Mesothelial cell of epicardium (in vitro differentiated cells): ENCODE measurements at regions not wholly inside any gene's neighbourhood (a gene's known extent, or its start where the extent isn't known, plus 50 kb on each side); places are given as distances from the start of the nearest gene placed in this dataset.
A peak's percentile ranks its signal among the peaks of the same experiment; 100 is the strongest.

Experiments used
- DNase-seq, 2 experiments: peaks; one replicate each; pipeline ENCODE4 v3.0.0; 2021; ENCODE audit warnings: low spot score in 2 of 2; ENCODE audit not compliant: unreplicated experiment in 2 of 2
- H3K27ac Mint-ChIP-seq: 2 replicates; pipeline ENCODE4 v1.8.0; 2021; ENCODE audit warnings: mixed read lengths
- H3K27me3 Mint-ChIP-seq: 2 replicates; pipeline ENCODE4 v1.8.0; 2021; ENCODE audit warnings: low read depth, mixed read lengths
- H3K36me3 Mint-ChIP-seq: 2 replicates; pipeline ENCODE4 v1.8.0; 2021; ENCODE audit warnings: mixed read lengths
- H3K4me1 Mint-ChIP-seq: 2 replicates; pipeline ENCODE4 v1.8.0; 2021; ENCODE audit warnings: mixed read lengths
- H3K4me3 Mint-ChIP-seq: 2 replicates; pipeline ENCODE4 v1.8.0; 2021; ENCODE audit warnings: mild to moderate bottlenecking, moderate library complexity, mixed read lengths
- H3K9me3 Mint-ChIP-seq: 2 replicates; pipeline ENCODE4 v1.8.0; 2021; ENCODE audit warnings: mixed read lengths
- CTCF ChIP-seq: fragments of 200-600 bp; sonication (generic); IDR thresholded peaks from one replicate; pipeline ENCODE4 v1.5.0; 2021; ENCODE audit warnings: antibody characterized with exemption; ENCODE audit not compliant: unreplicated experiment

GRCh38 chr10:88131511-88132139 lies 268.2 kb downstream of the PTEN start:
- DNase-seq, result no peak
- TF ChIP-seq CTCF, result no peak
- Mint-ChIP-seq H3K27ac (peak overlapping the region; percentile 72), H3K27me3 (no peaks in the 10 kb centered on the region), H3K36me3 (no peaks in the 10 kb centered on the region), H3K4me3 (no peak overlapping the region), H3K4me1 (peaks cover 11% of the 10 kb centered on the region), H3K9me3 (peaks cover 4% of the 10 kb centered on the region)

- peaks cover 4% of the 10 kb centered on the region for H3K4me1 Mint-ChIP-seq
- no peaks in the 10 kb centered on the region for H3K36me3 Mint-ChIP-seq
- no peak for DNase-seq
- H3K27ac Mint-ChIP-seq, result no peak overlapping the region
- no peak overlapping the region for H3K4me3 Mint-ChIP-seq
- TF ChIP-seq CTCF, result no peak
- H3K27me3 Mint-ChIP-seq, result no peaks in the 10 kb centered on the region
- peaks cover 8% of the 10 kb centered on the region for H3K9me3 Mint-ChIP-seq
Measured at GRCh38 chr10:88136712-88137111, 273.3 kb downstream of the PTEN start.

GRCh38 chr10:88138319-88138848 lies 275.0 kb downstream of the PTEN start:
- DNase-seq, result no peak
- no peak overlapping the region for H3K4me3 Mint-ChIP-seq
- peaks cover 3% of the 10 kb centered on the region for H3K4me1 Mint-ChIP-seq
- no peak for TF ChIP-seq CTCF
- no peak overlapping the region for H3K27ac Mint-ChIP-seq
- no peaks in the 10 kb centered on the region for H3K27me3 Mint-ChIP-seq
- peaks cover 16% of the 10 kb centered on the region for H3K9me3 Mint-ChIP-seq
- H3K36me3 Mint-ChIP-seq, result no peaks in the 10 kb centered on the region

- peaks cover 3% of the 10 kb centered on the region for H3K9me3 Mint-ChIP-seq
- H3K27ac Mint-ChIP-seq, result no peak overlapping the region
- no peak overlapping the region for H3K4me3 Mint-ChIP-seq
- TF ChIP-seq CTCF, result no peak
- no peak for DNase-seq
- H3K27me3 Mint-ChIP-seq, result no peaks in the 10 kb centered on the region
- H3K36me3 Mint-ChIP-seq, result no peaks in the 10 kb centered on the region
- peaks cover 3% of the 10 kb centered on the region for H3K4me1 Mint-ChIP-seq
Measured at GRCh38 chr10:88147000-88147798, 283.8 kb downstream of the PTEN start.

- Mint-ChIP-seq H3K4me3 (no peak overlapping the region), H3K27ac (no peak overlapping the region), H3K9me3 (no peaks in the 10 kb centered on the region), H3K4me1 (no peaks in the 10 kb centered on the region), H3K36me3 (no peaks in the 10 kb centered on the region), H3K27me3 (no peaks in the 10 kb centered on the region)
- no peak for TF ChIP-seq CTCF
- no peak for DNase-seq
Measured at GRCh38 chr10:88149906-88150305, 286.5 kb downstream of the PTEN start.
